NCI-H748 (cell line): ENCODE measurements at regions not wholly inside any gene's neighbourhood (a gene's known extent, or its start where the extent isn't known, plus 50 kb on each side); places are given as distances from the start of the nearest gene placed in this dataset.

ENCODE experiments used
- DNase-seq: peaks from one replicate; lab custom pipeline; 2025; ENCODE audit not compliant: unreplicated experiment; lab: John Stamatoyannopoulos, UW

- DNase-seq = no peak
Measured at GRCh38 chr20:4070323-4071177, 55.2 kb upstream of the RNF24 start.

DNA sequence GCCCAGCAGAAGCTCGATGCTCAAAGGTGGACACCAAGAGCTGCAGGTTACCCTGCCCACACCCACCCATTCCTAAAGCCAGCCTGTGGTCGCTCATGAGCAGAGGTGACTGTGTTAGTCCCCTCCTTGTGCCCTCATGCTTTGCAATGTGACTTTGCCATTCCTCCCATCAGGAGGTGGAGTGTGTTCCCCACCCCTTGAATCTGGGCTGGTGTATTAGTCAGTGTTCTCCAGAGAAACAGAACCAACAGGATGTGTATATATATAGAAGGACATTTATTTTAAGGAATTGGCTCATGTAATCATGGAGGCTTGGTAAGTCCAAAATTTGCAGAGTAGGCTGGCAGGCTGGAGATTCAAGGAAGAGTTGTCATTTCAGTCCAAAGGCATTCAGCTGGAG is 54.4 kb upstream of the RNF24 start:
- DNase-seq = no peak

DNA sequence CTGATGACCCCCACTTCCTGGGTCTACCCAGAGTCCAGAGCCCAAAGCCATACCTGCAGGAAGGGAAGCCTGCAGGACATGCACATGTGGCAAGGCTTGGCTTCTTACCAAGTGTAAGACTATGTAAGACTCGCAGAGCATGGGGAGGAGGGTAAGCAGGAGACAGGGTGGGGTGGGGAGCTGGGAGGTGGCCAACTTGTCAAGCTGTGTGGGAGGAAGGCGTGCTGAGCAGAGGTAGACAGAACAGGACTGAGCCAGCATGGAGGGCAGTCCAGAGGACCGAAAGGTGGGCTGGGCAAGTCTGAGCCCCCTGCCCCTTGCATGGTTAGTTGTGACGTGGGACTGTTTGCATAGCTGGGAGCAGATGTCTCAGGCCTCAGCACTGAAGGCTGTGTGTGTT is 53.4 kb upstream of the RNF24 start:
- DNase-seq = no peak

- DNase-seq = no peak
Measured at GRCh38 chr20:4067600-4068261, 52.4 kb upstream of the RNF24 start.

DNA sequence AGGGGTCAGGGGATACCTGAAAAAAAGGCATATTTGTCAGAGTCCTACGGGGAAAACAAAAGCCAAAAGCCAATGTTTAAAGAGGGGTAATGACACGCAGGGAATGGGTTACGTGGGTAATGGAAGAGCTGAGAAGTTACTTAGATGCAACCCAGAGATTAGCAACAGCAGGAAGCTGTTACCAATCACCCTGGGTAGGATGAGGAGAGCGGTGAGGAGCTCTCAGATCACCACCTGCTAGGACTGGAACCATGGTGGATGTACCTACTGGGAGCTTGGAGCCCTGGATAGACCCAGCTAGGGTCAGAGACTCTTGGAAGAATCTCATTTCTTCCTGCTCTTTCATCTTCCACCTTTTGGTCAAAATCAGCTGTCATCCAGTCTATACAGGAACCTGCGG is 51.2 kb upstream of the RNF24 start:
- DNase-seq = no peak

DNA sequence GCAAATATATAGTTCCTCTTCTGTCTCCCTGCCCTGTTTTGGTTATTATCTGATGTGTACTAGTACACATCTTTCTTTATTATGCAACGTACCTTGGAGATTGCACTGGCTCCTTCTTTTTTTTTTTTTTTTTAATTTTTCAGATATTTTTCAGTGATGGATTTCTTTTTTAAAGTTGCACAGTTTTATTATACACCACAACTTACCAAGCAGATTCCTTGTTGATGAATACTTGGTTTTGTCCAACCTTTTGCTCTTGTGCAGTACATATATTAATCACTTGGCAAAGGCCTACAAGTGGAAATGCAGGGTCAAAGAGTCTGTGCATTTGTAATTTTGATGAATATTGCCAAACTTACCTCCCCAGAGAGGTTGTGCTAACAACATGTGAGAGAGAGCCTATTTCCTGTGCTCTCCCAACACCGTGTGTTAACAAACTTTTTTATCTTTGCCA is 50.1 kb upstream of the RNF24 start:
- no peak for DNase-seq
